BJ (cell line): ENCODE measurements at regions not wholly inside any gene's neighbourhood (a gene's known extent, or its start where the extent isn't known, plus 50 kb on each side); places are given as distances from the start of the nearest gene placed in this dataset.
A peak's percentile ranks its signal among the peaks of the same experiment; 100 is the strongest.

ENCODE experiments used
- CTCF ChIA-PET: fragments of 350-600 bp; formaldehyde crosslinking; extraction: SDS; loops from one replicate; lab custom pipeline; 2021; ENCODE audit warnings: antibody characterized with exemption, inconsistent platforms; lab: Yijun Ruan, JAX
- POLR2A ChIA-PET: fragments of 300-600 bp; sonication (Branson Sonifier 250); formaldehyde crosslinking; extraction: SDS; loops from one replicate; lab custom pipeline; 2021; ENCODE audit warnings: antibody characterized with exemption; lab: Charles Lee
- DNase-seq: peaks from one replicate; pipeline ENCODE4 v3.0.0-alpha.2; 2011; ENCODE audit warnings: low read depth
- H3K27me3 ChIP-seq: 2 replicates; pipeline ENCODE4 v1.6.0; 2011; ENCODE audit warnings: low read length; ENCODE audit not compliant: control insufficient read depth, insufficient read depth
- H3K36me3 ChIP-seq: 2 replicates; pipeline ENCODE4 v1.5.1; 2011; ENCODE audit warnings: low read length; ENCODE audit not compliant: control insufficient read depth, insufficient read depth
- H3K4me3 ChIP-seq: 2 replicates; pipeline ENCODE4 v1.5.1; 2011; ENCODE audit warnings: low read depth, mild to moderate bottlenecking, control low read depth, low read length
- CTCF ChIP-seq: IDR thresholded peaks from 2 replicates; pipeline ENCODE4 v1.5.1; 2011; ENCODE audit warnings: low read depth, mild to moderate bottlenecking, control low read depth, inconsistent platforms, low read length, moderate library complexity; ENCODE audit not compliant: insufficient read depth

DNA sequence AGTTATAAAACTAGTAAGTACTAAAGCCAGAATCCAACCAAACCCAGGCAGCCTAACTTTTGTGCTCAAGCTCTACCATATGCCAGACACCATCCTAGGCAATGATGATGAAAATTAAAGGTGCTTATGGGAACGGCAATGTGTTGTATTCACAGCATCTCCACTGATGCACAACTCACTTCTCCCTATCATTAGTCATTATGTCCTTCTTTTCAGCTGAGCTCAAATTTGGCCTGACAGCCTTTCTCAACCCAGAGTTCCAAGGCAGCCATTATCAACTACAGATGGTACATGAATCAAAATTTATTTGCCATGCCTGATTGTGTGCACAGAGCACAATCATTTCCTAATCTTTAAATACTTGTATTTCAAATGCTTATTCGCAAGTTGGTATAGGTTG is 121.6 kb upstream of the TNPO1 start:
- no peak overlapping the region for H3K4me3 ChIP-seq
- no peak for DNase-seq
- H3K27me3 ChIP-seq: peaks cover 6% of the 10 kb centered on the region
- ChIA-PET POLR2A (no interaction called here), CTCF (interaction anchor here (1.0 to 1.3 kb wide), 2 partner anchors 13 to 21 kb away, joined by 3 read pairs; no protein-coding TSS in a partner anchor)
- no peaks in the 10 kb centered on the region for H3K36me3 ChIP-seq
- no peak for TF ChIP-seq CTCF

DNA sequence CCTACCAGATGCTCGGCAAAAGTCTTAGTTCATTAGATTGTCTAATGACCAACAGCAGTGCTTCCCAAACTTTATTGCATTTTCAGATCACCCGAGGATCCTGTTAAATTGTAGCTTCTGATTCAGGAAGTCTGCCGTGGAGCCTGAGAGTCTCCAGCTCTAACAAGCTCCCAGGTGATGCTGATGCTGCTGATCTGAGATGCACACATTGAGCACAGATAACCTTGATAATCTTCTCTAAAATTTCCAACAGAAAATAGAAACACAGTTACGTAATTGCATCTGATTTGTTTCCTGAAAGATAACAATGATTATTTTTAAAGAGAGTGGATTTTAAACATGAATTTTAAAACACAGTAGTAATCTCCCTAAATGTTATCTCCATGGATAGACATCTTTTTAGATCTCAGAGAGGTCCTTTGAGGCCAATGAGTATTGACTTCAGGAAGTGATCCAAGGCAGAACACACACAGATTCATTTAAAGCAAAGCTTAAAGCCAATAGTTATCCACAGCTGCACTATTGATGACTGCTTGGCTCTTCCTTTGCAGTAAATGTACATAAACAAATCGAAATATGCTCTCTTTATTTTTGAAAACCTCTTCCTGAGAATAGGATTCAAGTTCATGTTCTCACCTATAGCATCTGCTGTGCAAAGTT is 122.8 kb upstream of the TNPO1 start:
- Histone ChIP-seq H3K4me3 (no peak overlapping the region), H3K36me3 (no peaks in the 10 kb centered on the region), H3K27me3 (peaks cover 9% of the 10 kb centered on the region)
- POLR2A ChIA-PET: no interaction called here
- DNase-seq: no peak
- CTCF ChIA-PET: no interaction called here
- TF ChIP-seq CTCF: no peak

- DNase-seq: no peak
- H3K36me3 ChIP-seq: no peaks in the 10 kb centered on the region
- ChIA-PET CTCF (no interaction called here), POLR2A (no interaction called here)
- H3K4me3 ChIP-seq: no peak overlapping the region
- TF ChIP-seq CTCF: no peak
- H3K27me3 ChIP-seq: peaks cover 9% of the 10 kb centered on the region
Observed at GRCh38 chr5:72692651-72693442, 123.6 kb upstream of the TNPO1 start.

GRCh38 chr5:72692231-72692637 is 124.2 kb upstream of the TNPO1 start:
- H3K27me3 ChIP-seq: peaks cover 10% of the 10 kb centered on the region
- H3K36me3 ChIP-seq: no peaks in the 10 kb centered on the region
- no peak for TF ChIP-seq CTCF
- peak; percentile 7 for DNase-seq
- CTCF ChIA-PET: no interaction called here
- no peak overlapping the region for H3K4me3 ChIP-seq
- POLR2A ChIA-PET: no interaction called here

- ChIA-PET CTCF (interaction anchor here (1.5 kb wide), 1 partner anchor 81 kb away, joined by 5 read pairs; no protein-coding TSS in a partner anchor), POLR2A (no interaction called here)
- H3K27me3 ChIP-seq: peaks cover 11% of the 10 kb centered on the region
- DNase-seq: no peak
- H3K36me3 ChIP-seq: no peaks in the 10 kb centered on the region
- TF ChIP-seq CTCF: no peak
- no peak overlapping the region for H3K4me3 ChIP-seq
Observed at GRCh38 chr5:72691751-72692150, 124.7 kb upstream of the TNPO1 start.
